Stimulated activated CD8-positive, alpha-beta memory T cell treated with anti-CD3 and anti-CD28 coated beads, Interleukin-2, amount 100 ng/mL, for 1 hour (primary cell): ENCODE measurements at regions not wholly inside any gene's neighbourhood (a gene's known extent, or its start where the extent isn't known, plus 50 kb on each side); places are given as distances from the start of the nearest gene placed in this dataset.
"Not testable (repeated sequence)": the region's sequence is repeated elsewhere in the genome, so short reads cannot be mapped to it uniquely, and the experiment has no call there.

Source experiments
- DNase-seq, 2 donors: peaks; one replicate each; pipeline ENCODE4 v3.0.0-alpha.2; 2020; ENCODE audit warnings: low read depth in 2 of 2

GRCh38 chr3:28033059-28033784 lies 208.2 kb upstream of the CMC1 start:
- DNase-seq, result no peak

GRCh38 chr3:28036599-28037575 lies 204.5 kb upstream of the CMC1 start:
- DNase-seq, result no peak

GRCh38 chr3:28039234-28039633 lies 202.2 kb upstream of the CMC1 start:
- no peak for DNase-seq

- DNase-seq, result no peak
Measured at GRCh38 chr3:28039829-28040228, 201.6 kb upstream of the CMC1 start.

- DNase-seq, result no peak
Measured at GRCh38 chr3:28042095-28042635, 199.3 kb upstream of the CMC1 start.

GRCh38 chr3:28042707-28043106 lies 198.7 kb upstream of the CMC1 start:
- DNase-seq, result no peak

GRCh38 chr3:28050120-28050519 lies 191.3 kb upstream of the CMC1 start:
- no peak for DNase-seq

- DNase-seq, result no peak
Measured at GRCh38 chr3:28050885-28051284, 190.5 kb upstream of the CMC1 start.

- DNase-seq, result no peak
Measured at GRCh38 chr3:28053759-28054158, 187.7 kb upstream of the CMC1 start.

GRCh38 chr3:28056806-28057205 lies 184.6 kb upstream of the CMC1 start:
- DNase-seq, result no peak

GRCh38 chr3:28057539-28057938 lies 183.9 kb upstream of the CMC1 start:
- DNase-seq, result no peak

- DNase-seq, result not testable (repeated sequence)
Measured at GRCh38 chr3:28059199-28059598, 182.2 kb upstream of the CMC1 start.

- DNase-seq, result no peak
Measured at GRCh38 chr3:28066020-28066419, 175.4 kb upstream of the CMC1 start.

- no peak for DNase-seq
Measured at GRCh38 chr3:28067014-28067413, 174.4 kb upstream of the CMC1 start.

GRCh38 chr3:28068342-28068741 lies 173.1 kb upstream of the CMC1 start:
- DNase-seq, result no peak

GRCh38 chr3:28069438-28069837 lies 172.0 kb upstream of the CMC1 start:
- no peak for DNase-seq

GRCh38 chr3:28076246-28076645 lies 165.2 kb upstream of the CMC1 start:
- no peak for DNase-seq

- no peak for DNase-seq
Measured at GRCh38 chr3:28077572-28077971, 163.8 kb upstream of the CMC1 start.

GRCh38 chr3:28078536-28078935 lies 162.9 kb upstream of the CMC1 start:
- no peak for DNase-seq

- DNase-seq, result no peak
Measured at GRCh38 chr3:28080716-28081115, 160.7 kb upstream of the CMC1 start.

- DNase-seq, result no peak
Measured at GRCh38 chr3:28081533-28081947, 159.9 kb upstream of the CMC1 start.

- no peak for DNase-seq
Measured at GRCh38 chr3:28087591-28087990, 153.8 kb upstream of the CMC1 start.
